IPS-18c (cell line): ENCODE measurements at regions not wholly inside any gene's neighbourhood (a gene's known extent, or its start where the extent isn't known, plus 50 kb on each side); places are given as distances from the start of the nearest gene placed in this dataset.
"Not testable (repeated sequence)": the region's sequence is repeated elsewhere in the genome, so short reads cannot be mapped to it uniquely, and the experiment has no call there.

Source experiments
- H3K4me3 ChIP-seq: 2 replicates; pipeline ENCODE4 v1.7.0; 2013; ENCODE audit warnings: low read depth, mild to moderate bottlenecking, low read length, moderate library complexity; ENCODE audit not compliant: insufficient read depth
- H3K9me3 ChIP-seq: one replicate; pipeline ENCODE4 v1.6.1; 2013; ENCODE audit warnings: mild to moderate bottlenecking, low read length, moderate library complexity; ENCODE audit not compliant: control insufficient read depth, insufficient read depth

DNA sequence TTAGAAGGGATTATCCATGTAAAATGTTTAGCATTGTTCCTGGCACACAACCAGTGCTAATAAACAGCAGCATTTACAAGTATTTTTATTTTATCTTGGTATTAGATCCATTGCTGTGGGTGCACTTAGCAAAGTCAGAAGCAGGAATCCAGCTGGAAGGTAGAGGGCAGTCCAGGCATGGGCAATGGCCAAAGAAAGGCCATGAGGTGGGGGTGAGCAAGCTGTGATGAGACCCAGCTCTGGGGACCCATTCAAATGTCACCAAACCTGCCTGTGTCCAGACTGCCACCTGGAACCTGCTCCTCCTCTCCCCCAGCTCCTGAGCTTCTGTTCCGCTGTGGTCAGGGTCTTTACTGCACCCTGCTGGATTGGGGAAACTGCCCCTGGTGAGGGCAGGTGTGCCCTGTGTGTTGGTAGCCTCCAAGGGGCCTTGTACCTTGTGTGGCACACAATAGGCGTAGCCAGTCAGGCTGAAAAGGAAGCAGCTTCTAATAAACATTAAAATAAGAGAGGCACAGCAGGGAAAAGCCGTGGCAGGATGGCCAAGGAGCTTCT, 118.0 kb upstream of the CRHR1 start:
- Histone ChIP-seq H3K4me3 (no peak overlapping the region), H3K9me3 (no peaks in the 10 kb centered on the region)

DNA sequence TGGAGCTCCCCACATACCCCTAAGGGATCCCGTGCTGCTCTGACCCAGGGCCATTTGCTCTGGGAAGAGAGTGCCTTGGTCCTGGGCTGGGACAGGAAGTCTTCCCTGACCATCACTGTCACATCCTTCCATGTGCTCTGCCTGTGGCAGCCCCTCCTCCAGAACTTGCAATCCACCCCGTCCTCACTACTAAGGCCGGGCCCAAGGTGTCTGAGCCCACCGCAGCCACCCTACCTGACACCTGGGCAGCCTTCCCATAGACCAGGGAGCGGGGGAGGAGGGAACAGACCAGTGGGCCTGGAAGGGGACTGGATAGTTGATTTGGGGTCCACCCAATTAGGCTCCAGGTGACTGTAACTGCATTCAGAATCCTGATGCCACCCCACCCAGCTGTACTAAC, 117.5 kb upstream of the CRHR1 start:
- Histone ChIP-seq H3K9me3 (no peaks in the 10 kb centered on the region), H3K4me3 (no peak overlapping the region)

DNA sequence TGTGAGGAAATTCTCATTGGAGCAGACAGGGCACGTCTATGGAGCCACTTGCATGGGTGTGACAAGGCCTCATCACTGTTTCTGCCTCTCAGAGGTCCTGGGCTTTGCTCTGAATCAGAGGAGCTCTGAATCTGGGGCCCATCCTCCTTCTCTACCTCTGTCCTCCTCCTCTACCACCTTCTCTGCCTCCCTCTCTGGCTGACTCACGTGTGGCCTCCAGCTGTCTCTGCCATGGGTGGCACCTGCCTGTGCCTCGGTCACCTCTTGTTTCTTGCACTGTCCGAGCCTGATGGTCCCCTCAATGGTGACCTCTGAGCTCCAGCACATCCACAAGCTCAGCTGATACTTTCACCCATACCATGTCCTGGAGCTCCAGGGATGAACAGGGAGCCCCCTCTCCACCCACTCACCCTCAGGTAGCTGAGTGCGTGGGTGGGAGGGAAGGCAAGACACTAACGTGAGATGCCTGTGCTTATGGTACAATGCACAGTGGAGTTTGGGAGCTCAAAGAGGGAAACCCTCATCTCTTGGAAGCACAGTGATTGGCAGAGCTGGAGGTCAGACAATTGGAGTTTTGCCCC, 116.4 kb upstream of the CRHR1 start:
- Histone ChIP-seq H3K9me3 (no peaks in the 10 kb centered on the region), H3K4me3 (no peak overlapping the region)

DNA sequence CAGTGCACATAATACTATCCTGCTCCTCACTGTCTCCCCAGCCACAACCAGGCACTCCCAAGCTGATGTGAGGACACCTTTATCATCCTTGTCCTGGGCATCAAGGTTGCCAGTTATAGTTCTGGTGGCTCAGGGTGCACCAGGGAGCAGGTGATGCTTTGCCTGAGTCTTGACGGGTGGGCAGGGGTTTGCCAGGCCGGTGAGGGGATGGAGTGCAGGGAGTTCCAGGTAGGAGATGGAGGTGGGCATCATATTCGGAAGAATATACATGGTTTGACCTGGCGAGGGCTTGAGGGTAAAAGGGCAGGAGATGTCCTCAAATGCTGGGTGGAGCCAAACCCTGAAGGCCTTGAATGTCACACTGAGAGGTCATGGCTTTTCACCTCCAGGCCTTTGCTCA, 115.8 kb upstream of the CRHR1 start:
- Histone ChIP-seq H3K4me3 (no peak overlapping the region), H3K9me3 (no peaks in the 10 kb centered on the region)

DNA sequence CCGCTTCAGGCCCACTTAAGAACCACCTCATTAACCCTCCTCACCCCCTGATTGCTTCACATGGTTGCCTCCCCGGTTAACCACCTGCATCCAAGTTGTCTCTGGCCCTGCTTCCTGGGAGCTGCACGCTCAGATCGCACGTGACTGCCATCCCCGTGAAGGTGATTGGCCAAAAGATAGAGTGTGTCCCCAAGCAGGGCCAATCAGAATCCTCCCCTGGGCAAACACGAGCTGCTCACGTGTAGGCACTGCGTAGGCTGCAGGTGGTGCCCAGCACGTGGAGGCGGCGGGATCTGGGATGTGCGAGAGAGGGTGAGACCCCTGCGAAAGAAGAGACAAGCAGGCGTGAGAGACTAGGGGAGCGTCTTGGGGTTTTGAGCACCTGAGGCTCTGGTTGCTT, 111.8 kb upstream of the CRHR1 start:
- no peak overlapping the region for H3K4me3 ChIP-seq
- no peaks in the 10 kb centered on the region for H3K9me3 ChIP-seq

DNA sequence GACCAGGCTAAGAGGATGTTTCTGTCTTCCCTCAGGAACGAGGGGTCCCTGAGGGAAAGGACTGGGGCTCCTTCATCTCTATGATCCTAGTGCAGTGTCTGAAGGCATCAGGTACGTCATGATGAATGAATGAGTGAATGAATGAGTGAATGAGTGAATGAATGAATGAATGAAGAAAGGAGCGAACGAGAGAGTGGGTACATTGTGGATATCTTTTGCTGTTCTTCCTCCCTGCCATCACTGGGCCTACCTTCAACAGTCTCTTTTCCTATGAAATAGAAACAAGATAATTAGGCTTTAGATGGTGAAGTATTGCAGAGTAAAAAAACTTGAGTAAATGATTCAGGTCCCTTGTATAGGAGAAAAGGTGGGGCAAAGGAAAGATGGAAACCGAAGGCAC, 111.3 kb upstream of the CRHR1 start:
- Histone ChIP-seq H3K4me3 (no peak overlapping the region), H3K9me3 (no peaks in the 10 kb centered on the region)

DNA sequence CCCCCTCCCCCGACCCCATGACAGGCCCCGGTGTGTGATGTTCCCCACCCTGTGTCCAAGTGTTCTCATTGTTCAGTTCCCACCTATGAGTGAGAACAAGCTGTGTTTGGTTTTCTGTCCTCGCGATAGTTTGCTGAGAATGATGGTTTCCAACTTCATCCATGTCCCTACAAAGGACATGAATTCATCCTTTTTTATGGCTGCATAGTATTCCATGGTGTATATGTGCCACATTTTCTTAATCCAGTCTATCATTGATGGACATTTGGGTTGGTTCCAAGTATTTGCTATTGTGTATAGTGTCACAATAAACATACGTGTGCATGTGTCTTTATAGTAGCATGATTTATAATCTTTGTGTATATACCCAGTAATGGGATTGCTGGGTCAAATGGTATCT, 110.4 kb upstream of the CRHR1 start:
- not testable (repeated sequence) for H3K9me3 ChIP-seq, H3K4me3 ChIP-seq

DNA sequence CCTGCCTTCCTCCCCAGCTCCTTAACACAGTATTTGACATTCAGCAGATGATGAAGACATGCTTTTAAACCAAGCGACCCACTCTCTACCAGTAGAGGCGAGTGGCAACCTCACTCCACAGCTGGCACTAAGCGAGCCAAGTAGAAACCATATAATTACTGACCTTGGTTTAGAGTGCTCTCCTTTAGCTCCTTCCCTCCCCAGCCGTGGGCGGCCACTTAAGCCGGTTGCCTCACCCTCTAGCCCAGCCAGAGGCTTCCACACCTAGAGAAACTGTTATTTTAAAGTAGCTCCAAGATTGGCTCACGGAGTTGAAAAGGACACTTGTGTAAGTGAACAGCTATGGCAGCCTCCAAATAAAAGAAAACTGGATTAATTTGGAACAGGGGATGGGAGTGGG, 109.1 kb upstream of the CRHR1 start:
- Histone ChIP-seq H3K9me3 (no peaks in the 10 kb centered on the region), H3K4me3 (no peak overlapping the region)

DNA sequence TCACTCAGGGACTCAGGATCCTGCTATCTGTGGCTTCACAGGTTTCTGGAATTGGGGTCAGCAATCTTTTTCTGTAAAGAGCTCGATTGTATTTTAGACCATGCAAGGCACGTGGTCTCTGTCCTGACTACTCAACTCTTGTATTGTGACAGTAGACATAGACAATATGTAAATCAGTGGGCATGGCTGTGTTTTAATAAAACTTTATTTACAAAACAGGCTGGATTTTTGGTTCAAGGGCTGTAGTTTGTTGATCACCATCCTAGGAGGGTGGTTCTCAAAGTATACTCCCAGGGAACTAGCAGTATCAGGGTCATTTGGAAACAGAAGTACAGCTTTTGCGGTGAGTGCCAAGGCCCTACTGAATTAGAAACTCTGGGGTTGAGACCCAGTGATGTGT, 108.2 kb upstream of the CRHR1 start:
- H3K4me3 ChIP-seq, result no peak overlapping the region
- no peaks in the 10 kb centered on the region for H3K9me3 ChIP-seq

DNA sequence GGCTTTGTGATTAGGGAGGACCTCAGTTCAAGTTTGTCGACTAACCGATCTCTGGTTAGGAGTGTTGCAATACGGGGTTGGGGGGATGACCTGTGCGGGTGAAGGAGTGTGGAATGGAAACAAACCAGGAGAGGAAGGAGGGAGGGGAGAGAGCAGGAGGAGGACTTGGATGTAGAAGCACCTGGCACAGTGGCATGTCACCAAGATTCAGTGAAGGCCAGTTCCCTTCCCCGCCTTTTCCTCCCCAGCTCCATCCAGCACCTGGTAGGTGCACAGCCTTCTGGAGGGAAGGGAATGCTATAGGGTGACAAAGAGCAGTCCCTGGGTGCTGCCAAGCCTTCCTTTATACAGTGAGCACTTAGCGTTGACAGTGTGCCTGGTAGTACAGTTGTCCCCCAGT, 107.4 kb upstream of the CRHR1 start:
- no peak overlapping the region for H3K4me3 ChIP-seq
- no peaks in the 10 kb centered on the region for H3K9me3 ChIP-seq

DNA sequence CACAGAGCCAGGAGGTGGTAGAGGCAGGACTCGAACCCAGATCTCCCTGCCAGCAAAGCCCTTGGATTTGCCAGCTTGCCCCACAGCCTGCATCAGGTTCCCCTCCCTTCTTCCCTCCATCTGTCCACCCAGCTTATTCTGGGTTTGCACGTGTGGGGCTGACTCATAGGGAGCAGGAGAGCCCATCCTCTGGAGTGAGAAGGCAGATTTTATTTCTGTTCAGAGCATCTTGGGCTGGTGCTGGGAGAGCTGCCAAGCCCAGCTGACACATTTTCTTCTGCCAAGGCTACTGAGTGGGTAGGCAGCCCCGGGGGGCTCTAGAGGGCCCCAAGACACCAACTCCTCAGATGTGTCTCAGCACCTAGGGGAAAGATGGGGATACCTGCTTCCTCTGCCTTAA, 106.3 kb upstream of the CRHR1 start:
- no peaks in the 10 kb centered on the region for H3K9me3 ChIP-seq

DNA sequence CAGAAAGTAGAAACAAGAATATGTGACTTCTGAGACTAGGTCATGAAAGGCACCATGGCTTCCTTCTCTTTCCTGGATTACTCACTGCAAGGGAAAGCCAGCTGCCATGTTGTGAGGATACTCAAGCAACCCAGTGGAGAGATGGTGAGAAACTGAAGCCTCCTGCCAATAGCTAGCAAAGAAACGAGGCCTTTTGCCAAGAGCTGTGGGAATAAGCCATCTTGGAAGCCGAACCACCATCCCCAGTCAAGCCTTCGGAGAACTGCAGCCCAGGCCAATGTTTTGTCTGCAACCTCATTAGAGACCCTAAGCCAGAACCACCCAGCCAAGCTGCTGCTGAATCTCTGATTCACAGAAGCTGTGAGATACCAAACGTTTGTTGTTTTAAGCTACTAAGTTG, 104.7 kb upstream of the CRHR1 start:
- H3K4me3 ChIP-seq, result no peak overlapping the region

More for the DNA sequence above, 106.3 kb upstream of the CRHR1 start:
- H3K4me3 ChIP-seq, result no peak overlapping the region

DNA sequence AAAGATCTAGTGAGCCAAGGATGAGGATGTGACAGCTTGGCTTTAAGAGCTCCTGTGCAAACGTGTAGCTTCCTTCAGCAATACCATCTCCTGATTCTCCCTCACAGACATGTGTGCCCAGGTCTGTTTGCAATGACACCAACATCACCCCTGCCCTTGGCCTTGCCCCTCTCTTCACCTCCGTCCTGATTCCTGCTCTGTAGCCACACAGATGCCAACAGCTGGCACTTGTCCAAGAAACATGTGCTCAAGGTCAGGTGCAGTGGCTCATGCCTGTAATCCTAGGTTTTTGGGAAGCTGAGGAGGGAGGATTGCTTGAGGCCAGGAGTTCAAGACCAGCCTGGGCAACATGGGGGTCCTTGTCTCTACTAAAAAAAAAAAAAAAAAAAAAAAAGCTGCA, 103.8 kb upstream of the CRHR1 start:
- H3K9me3 ChIP-seq, result no peaks in the 10 kb centered on the region
- H3K4me3 ChIP-seq, result no peak overlapping the region

More for the DNA sequence above, 104.7 kb upstream of the CRHR1 start:
- no peaks in the 10 kb centered on the region for H3K9me3 ChIP-seq

DNA sequence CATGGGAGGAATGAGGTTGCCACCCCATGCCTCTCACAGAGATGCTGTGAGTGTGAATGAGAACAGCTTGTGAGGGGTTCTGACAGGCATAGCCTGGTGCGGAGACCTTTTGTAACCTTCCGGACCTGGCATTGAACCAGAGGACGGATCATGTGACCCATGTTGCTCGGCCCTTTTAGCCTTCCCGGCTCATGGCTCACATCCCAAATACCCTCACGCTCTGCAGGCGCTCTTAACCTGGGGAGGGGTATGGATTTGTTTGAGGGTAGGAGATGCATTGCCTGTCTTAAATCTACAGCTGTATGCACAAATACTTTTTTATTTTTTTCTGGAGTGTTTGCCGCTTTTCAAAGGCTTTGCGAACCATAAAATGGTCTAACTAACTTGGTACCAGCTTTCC, 102.4 kb upstream of the CRHR1 start:
- Histone ChIP-seq H3K9me3 (no peaks in the 10 kb centered on the region), H3K4me3 (no peak overlapping the region)

DNA sequence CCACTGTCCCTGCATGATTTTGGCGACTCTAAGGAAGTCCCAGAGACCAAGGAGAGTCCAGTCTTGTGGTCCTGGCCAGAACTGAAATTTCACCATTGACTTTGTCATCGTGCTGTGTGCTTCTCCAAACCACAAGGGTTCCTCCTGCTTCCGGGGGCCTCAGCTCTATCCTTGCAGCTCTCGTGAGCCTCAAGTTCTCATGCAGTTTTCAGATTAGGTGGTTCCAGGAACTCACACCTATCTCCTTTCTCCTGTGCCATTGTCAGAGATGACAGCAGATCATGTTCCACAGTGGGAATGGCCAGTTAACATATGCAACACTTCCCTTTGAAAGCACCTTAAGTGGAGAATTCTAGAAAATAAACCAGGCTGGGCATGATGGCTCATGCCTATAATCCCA, 97.9 kb upstream of the CRHR1 start:
- H3K4me3 ChIP-seq, result no peak overlapping the region
- peaks cover 2% of the 10 kb centered on the region for H3K9me3 ChIP-seq

DNA sequence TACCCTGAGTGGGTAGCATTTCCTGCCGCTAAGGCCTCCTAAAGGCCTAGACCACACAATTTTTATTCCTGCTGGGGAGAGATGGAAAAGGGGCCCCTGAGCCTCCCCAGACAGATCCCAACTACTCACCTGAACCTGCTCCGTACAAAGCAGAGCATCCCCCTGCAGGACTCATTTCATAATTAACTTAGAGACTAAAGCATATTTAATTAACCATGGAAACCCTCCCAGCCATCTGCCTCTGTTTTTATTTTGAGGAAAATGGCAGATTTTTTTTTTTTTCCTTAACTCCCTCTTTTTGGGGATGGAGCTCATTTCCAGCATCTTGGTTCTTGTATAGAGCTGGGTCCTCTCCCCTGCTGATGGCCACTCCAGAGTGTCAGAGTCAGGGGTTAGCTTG, 96.5 kb upstream of the CRHR1 start:
- Histone ChIP-seq H3K9me3 (peaks cover 2% of the 10 kb centered on the region), H3K4me3 (no peak overlapping the region)

DNA sequence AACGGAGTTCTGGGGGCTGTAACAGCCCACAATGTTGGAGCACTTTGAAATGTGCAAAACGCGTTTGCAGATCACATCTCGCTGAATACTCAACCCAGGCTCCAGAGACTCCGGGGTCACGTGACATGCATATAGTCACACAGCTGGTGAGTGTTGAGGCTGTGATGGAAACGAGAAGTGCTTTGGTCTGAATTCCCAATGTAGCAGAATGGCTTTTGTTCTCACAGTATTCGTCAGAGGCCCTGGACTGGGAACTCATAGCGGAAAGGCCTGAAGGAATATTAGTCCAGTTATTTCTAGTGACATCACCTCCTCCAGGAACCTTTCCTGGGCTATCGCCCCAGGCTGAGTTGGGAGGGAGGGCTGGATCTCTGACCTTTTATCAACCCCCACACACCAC, 95.8 kb upstream of the CRHR1 start:
- Histone ChIP-seq H3K9me3 (peaks cover 2% of the 10 kb centered on the region), H3K4me3 (no peak overlapping the region)

DNA sequence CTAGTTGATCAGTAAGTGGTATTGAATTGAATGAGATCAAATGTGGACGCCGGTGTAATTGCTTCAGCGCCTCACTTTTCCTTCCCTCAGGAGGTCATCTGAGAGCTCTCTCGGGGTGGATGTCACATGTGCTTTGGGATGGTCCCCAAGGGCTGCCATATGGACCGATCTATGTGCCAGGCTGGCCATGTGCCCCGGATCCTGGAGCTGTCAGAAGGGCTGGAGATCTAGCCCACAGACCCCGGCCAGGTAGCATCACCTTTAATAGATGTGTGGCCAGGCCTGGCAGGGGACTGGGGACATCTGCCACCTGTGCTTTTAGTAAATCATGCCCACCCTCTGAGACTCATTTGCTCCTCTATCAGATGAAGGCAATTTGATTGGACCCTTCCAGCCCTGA, 95.3 kb upstream of the CRHR1 start:
- H3K9me3 ChIP-seq, result peaks cover 2% of the 10 kb centered on the region

DNA sequence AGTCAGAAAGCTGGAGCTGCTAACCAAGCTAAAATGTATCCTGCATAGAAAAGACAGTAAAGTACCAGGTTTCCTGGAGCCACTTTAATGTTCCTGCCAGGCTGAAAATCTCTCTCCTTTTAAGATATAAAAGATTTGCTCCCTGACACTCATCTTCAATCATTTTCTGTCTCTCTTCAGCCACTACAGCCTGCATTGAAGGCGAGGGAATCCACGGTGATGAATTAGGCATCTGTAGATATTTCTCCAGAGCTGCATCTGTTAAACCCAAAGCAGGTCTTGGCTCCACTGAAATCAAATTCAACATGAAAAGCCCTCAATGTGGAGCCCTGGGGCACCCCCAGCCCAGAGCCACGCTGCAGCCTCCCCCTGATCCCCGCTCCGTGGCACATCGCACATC, 94.7 kb upstream of the CRHR1 start:
- Histone ChIP-seq H3K9me3 (peaks cover 2% of the 10 kb centered on the region), H3K4me3 (no peak overlapping the region)

More for the DNA sequence above, 95.3 kb upstream of the CRHR1 start:
- H3K4me3 ChIP-seq, result no peak overlapping the region
